Esophagus muscularis mucosa (tissue), 4 donors: ENCODE measurements at regions not wholly inside any gene's neighbourhood (a gene's known extent, or its start where the extent isn't known, plus 50 kb on each side); places are given as distances from the start of the nearest gene placed in this dataset.

Source experiments
- DNase-seq: peaks from one replicate; pipeline ENCODE4 v3.0.0-alpha.2; 2017; ENCODE audit errors: extremely low spot score
- H3K27ac ChIP-seq, 4 donors: fragments of 200-600 bp; sonication (generic); replicated peaks in 1 of 4; 1 replicate in 3 of 4; 2 replicates in 1 of 4; pipeline ENCODE4 v1.5.1; 2016 to 2019; ENCODE audit warnings: mild to moderate bottlenecking in 1 of 4
- H3K27me3 ChIP-seq, 4 donors: fragments of 200-600 bp; sonication (generic); one replicate each; pipeline versions ENCODE4 v1.5.1 to v1.6.0; 2016 to 2019
- H3K36me3 ChIP-seq, 4 donors: fragments of 200-600 bp; sonication (generic); one replicate each; pipeline ENCODE4 v1.5.1; 2016 to 2019
- H3K4me1 ChIP-seq, 4 donors: fragments of 200-600 bp; sonication (generic); one replicate each; pipeline ENCODE4 v1.5.1; 2016 to 2019
- H3K4me3 ChIP-seq, 4 donors: fragments of 200-600 bp; sonication (generic); 1 replicate in 2 of 4; 2 replicates in 2 of 4; pipeline ENCODE4 v1.5.1; 2016 to 2019; ENCODE audit warnings: mild to moderate bottlenecking in 4 of 4, moderate library complexity in 1 of 4
- H3K9me3 ChIP-seq, 4 donors: fragments of 200-600 bp; sonication (generic); 1 replicate in 3 of 4; 2 replicates in 1 of 4; pipeline ENCODE4 v1.5.1; 2016 to 2019
- EP300 ChIP-seq: sonication (generic); formaldehyde crosslinking; IDR thresholded peaks from one replicate; pipeline ENCODE4 v1.6.1; 2017; ENCODE audit warnings: antibody characterized with exemption
- POLR2A ChIP-seq: fragments of 450-650 bp; IDR thresholded peaks from one replicate; pipeline ENCODE4 v1.6.1; 2017; ENCODE audit warnings: antibody characterized with exemption, moderate library complexity, mild to moderate bottlenecking, low read depth
- POLR2AphosphoS5 ChIP-seq, 2 donors: sonication (generic); formaldehyde crosslinking; IDR thresholded peaks; one replicate each; pipeline ENCODE4 v1.6.1; 2017; ENCODE audit warnings: antibody characterized with exemption in 2 of 2
- WGBS: methylation state at CpG from one replicate; pipeline ENCODE4 v1.1.5; 2018; 5-methylcytosine and 5-hydroxymethylcytosine counted together
- intact Hi-C: fragments of 100-400 bp; cut with DNase I; formaldehyde crosslinking; loops from one replicate; pipeline ENCODE4 v1.15.1; 2023
- TF ChIP-seq, protein P1 (sequence below), 3 experiments: fragments of 200-600 bp in 2 of 3; fragments of 450-650 bp in 1 of 3; sonication (generic) in 2 of 3; IDR thresholded peaks; one replicate each; pipeline ENCODE4 v1.5.1; 2017 to 2019; ENCODE audit warnings: antibody characterized with exemption in 3 of 3, mild to moderate bottlenecking in 2 of 3, moderate library complexity in 1 of 3

GRCh38 chr9:71446473-71447411 is 321.6 kb downstream of the CEMIP2 start:
- TF ChIP-seq POLR2A (no peak), EP300 (no peak), POLR2AphosphoS5 (IDR thresholded peaks at IDR 0.05) (no peak)
- TF ChIP-seq, protein P1, sequence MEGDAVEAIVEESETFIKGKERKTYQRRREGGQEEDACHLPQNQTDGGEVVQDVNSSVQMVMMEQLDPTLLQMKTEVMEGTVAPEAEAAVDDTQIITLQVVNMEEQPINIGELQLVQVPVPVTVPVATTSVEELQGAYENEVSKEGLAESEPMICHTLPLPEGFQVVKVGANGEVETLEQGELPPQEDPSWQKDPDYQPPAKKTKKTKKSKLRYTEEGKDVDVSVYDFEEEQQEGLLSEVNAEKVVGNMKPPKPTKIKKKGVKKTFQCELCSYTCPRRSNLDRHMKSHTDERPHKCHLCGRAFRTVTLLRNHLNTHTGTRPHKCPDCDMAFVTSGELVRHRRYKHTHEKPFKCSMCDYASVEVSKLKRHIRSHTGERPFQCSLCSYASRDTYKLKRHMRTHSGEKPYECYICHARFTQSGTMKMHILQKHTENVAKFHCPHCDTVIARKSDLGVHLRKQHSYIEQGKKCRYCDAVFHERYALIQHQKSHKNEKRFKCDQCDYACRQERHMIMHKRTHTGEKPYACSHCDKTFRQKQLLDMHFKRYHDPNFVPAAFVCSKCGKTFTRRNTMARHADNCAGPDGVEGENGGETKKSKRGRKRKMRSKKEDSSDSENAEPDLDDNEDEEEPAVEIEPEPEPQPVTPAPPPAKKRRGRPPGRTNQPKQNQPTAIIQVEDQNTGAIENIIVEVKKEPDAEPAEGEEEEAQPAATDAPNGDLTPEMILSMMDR (IDR thresholded peaks at IDR 0.05), result no peak
- Histone ChIP-seq H3K27me3 (peaks cover 0 to 68% (median 20%) of the 10 kb centered on the region in 4 donors), H3K9me3 (peaks cover 0 to 4% (median 2%) of the 10 kb centered on the region in 4 donors), H3K36me3 (no peaks in the 10 kb centered on the region), H3K27ac (no peak overlapping the region), H3K4me1 (peaks cover 5 to 12% (median 9%) of the 10 kb centered on the region in 4 donors), H3K4me3 (peak overlapping the region; percentile 31 to 52 (median 40))
- intact Hi-C loops, result no loop called here
- no peak for DNase-seq
- WGBS, result 2% methylated on average over 52 of the region's 73 CpGs

- H3K27ac ChIP-seq, result no peak overlapping the region
- no peaks in the 10 kb centered on the region for H3K9me3 ChIP-seq
- H3K4me1 ChIP-seq, result peaks cover 5 to 12% (median 9%) of the 10 kb centered on the region in 4 donors
- TF ChIP-seq EP300 (no peak), POLR2A (no peak), POLR2AphosphoS5 (IDR thresholded peaks at IDR 0.05) (no peak)
- TF ChIP-seq, protein P1 (IDR thresholded peaks at IDR 0.05), result no peak
- WGBS, result 54% methylated on average over 12 of the region's 14 CpGs
- no peak for DNase-seq
- intact Hi-C loops, result no loop called here
- peak overlapping the region; percentile 31 to 52 (median 40) for H3K4me3 ChIP-seq
- no peaks in the 10 kb centered on the region for H3K36me3 ChIP-seq
- peaks cover 0 to 70% (median 20%) of the 10 kb centered on the region in 4 donors for H3K27me3 ChIP-seq
These were observed 322.2 kb downstream of the CEMIP2 start for GRCh38 chr9:71446106-71446472.

- WGBS, result 94% methylated on average over 3 of the region's 3 CpGs
- Histone ChIP-seq H3K27ac (no peak overlapping the region), H3K36me3 (no peaks in the 10 kb centered on the region), H3K4me3 (no peak overlapping the region), H3K27me3 (peaks cover 0 to 56% (median 18%) of the 10 kb centered on the region in 4 donors), H3K4me1 (peaks cover 5 to 12% (median 9%) of the 10 kb centered on the region in 4 donors), H3K9me3 (no peaks in the 10 kb centered on the region)
- intact Hi-C loops, result no loop called here
- TF ChIP-seq POLR2A, result no peak
- no peak for TF ChIP-seq POLR2AphosphoS5 (IDR thresholded peaks at IDR 0.05)
- TF ChIP-seq, protein P1 (IDR thresholded peaks at IDR 0.05), result no peak
- TF ChIP-seq EP300, result no peak
- no peak for DNase-seq
These were observed 321.5 kb upstream of the TRPM3 start for GRCh38 chr9:71442937-71443336.

GRCh38 chr9:71441266-71441665 is 319.8 kb upstream of the TRPM3 start:
- 82% methylated on average over 5 of the region's 5 CpGs for WGBS
- intact Hi-C loops, result no loop called here

More at GRCh38 chr9:71441266-71441665, 319.8 kb upstream of the TRPM3 start:
- no peak overlapping the region for H3K4me3 ChIP-seq
- H3K27me3 ChIP-seq, result peaks cover 0 to 39% (median 4%) of the 10 kb centered on the region in 4 donors
- no peak overlapping the region for H3K27ac ChIP-seq
- no peaks in the 10 kb centered on the region for H3K9me3 ChIP-seq
- H3K36me3 ChIP-seq, result no peaks in the 10 kb centered on the region
- TF ChIP-seq, protein P1 (IDR thresholded peaks at IDR 0.05), result no peak
- TF ChIP-seq POLR2A, result no peak
- no peak for TF ChIP-seq POLR2AphosphoS5 (IDR thresholded peaks at IDR 0.05)
- no peak for TF ChIP-seq EP300
- DNase-seq, result no peak
- H3K4me1 ChIP-seq, result peaks cover 0 to 2% (median under 1%) of the 10 kb centered on the region in 4 donors
